Suprapubic skin (tissue), 4 donors: ENCODE measurements at regions not wholly inside any gene's neighbourhood (a gene's known extent, or its start where the extent isn't known, plus 50 kb on each side); places are given as distances from the start of the nearest gene placed in this dataset.

ENCODE experiments used
- DNase-seq, 2 donors: peaks; one replicate each; pipeline ENCODE4 v3.0.0-alpha.2; 2019; ENCODE audit warnings: low spot score in 2 of 2
- H3K27ac ChIP-seq: fragments of 200-600 bp; sonication (generic); one replicate; pipeline ENCODE4 v1.5.1; 2019
- H3K27me3 ChIP-seq: fragments of 200-600 bp; sonication (generic); one replicate; pipeline ENCODE4 v1.5.1; 2019
- H3K36me3 ChIP-seq: fragments of 200-600 bp; sonication (generic); one replicate; pipeline ENCODE4 v1.5.1; 2019
- H3K4me1 ChIP-seq: fragments of 200-600 bp; sonication (generic); one replicate; pipeline ENCODE4 v1.5.1; 2019
- H3K4me3 ChIP-seq: fragments of 200-600 bp; sonication (generic); one replicate; pipeline ENCODE4 v1.5.1; 2019; ENCODE audit warnings: mild to moderate bottlenecking
- H3K9me3 ChIP-seq: fragments of 200-600 bp; sonication (generic); one replicate; pipeline ENCODE4 v1.5.1; 2019
- CTCF ChIP-seq, 2 donors: fragments of 200-600 bp in 1 of 2; fragments of 450-650 bp in 1 of 2; sonication (generic) in 1 of 2; IDR thresholded peaks; one replicate each; pipeline ENCODE4 v1.5.1; 2016 to 2019; ENCODE audit warnings: antibody characterized with exemption in 2 of 2, mild to moderate bottlenecking in 1 of 2, moderate library complexity in 1 of 2
- EP300 ChIP-seq: sonication (generic); formaldehyde crosslinking; IDR thresholded peaks from one replicate; pipeline ENCODE4 v1.6.1; 2017; ENCODE audit warnings: antibody characterized with exemption
- POLR2A ChIP-seq, 2 donors: fragments of 450-650 bp; IDR thresholded peaks; one replicate each; pipeline ENCODE4 v1.6.1; 2017; ENCODE audit warnings: antibody characterized with exemption in 2 of 2, mild to moderate bottlenecking in 2 of 2, moderate library complexity in 2 of 2
- POLR2AphosphoS5 ChIP-seq, 3 donors: sonication (generic); formaldehyde crosslinking; IDR thresholded peaks; one replicate each; pipeline ENCODE4 v1.6.1; 2017; ENCODE audit warnings: antibody characterized with exemption in 3 of 3
- WGBS: methylation state at CpG from one replicate; pipeline ENCODE4 v1.1.5; 2018; 5-methylcytosine and 5-hydroxymethylcytosine counted together

DNA sequence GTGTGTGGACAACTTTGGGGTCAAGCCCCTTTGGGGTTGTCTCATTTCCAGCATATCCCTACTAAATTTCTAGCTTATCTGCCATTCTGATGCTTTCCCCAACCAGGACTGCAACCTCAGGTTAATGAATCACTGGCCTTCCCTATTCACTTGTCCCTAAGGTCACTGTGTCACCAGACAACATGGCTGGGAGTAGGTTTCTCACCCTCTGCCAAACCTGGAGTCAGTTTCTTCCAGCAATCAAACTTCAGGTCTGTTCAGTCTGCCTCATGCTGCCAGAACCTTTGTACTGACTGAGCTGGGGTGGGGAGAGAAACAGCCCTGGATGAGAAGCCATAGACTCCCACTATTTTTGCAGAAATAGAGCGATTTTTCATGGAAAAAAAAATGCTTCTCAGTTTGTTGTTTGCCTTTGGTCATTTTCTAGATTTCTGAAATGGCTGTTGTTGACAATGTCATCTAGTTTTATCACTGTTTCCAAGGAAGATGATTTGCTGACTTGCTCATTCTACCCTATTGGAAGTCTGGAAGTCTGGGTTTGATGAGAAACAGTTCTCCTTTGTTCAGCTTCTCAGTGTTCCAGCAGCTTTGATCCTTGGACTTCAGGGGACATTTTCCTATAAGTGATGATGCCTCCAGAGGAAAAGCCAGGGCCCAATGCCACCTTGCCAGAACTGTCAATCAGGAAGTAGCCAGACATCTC lies 74.8 kb upstream of the IL12A start:
- TF ChIP-seq POLR2AphosphoS5 (IDR thresholded peaks at IDR 0.05) (no peak), POLR2A (IDR thresholded peaks at IDR 0.05) (no peak), CTCF (IDR thresholded peaks at IDR 0.05) (no peak), EP300 (no peak)
- no peak overlapping the region for H3K27ac ChIP-seq
- H3K9me3 ChIP-seq, result no peaks in the 10 kb centered on the region
- no peaks in the 10 kb centered on the region for H3K4me1 ChIP-seq
- no peak overlapping the region for H3K4me3 ChIP-seq
- H3K36me3 ChIP-seq, result no peaks in the 10 kb centered on the region
- WGBS, result 58% methylated on average over 1 of the region's 1 CpG
- H3K27me3 ChIP-seq, result no peaks in the 10 kb centered on the region
- DNase-seq, result no peak

DNA sequence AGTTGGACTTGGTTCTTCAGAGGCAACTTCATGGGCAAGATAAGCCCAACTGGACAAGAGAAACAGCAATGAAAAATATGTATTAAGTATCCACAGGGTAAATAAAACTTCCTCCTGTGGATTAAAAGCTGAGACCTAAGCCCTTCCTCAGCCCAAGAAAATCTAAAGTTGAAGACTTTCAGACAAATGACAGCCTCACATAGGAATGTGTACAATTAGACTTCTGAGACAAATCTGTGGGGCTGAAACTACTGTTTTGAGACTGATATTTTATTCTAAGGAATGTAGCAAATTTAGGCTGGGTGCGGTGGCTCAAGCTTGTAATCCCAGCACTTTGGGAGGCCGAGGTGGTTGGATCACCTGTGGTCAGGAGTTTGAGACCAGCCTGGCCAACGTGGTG lies 74.2 kb upstream of the IL12A start:
- no peaks in the 10 kb centered on the region for H3K9me3 ChIP-seq
- DNase-seq, result no peak
- H3K27me3 ChIP-seq, result no peaks in the 10 kb centered on the region
- no peaks in the 10 kb centered on the region for H3K4me1 ChIP-seq
- H3K4me3 ChIP-seq, result no peak overlapping the region
- H3K27ac ChIP-seq, result no peak overlapping the region
- TF ChIP-seq POLR2A (IDR thresholded peaks at IDR 0.05) (no peak), EP300 (no peak), POLR2AphosphoS5 (IDR thresholded peaks at IDR 0.05) (no peak), CTCF (IDR thresholded peaks at IDR 0.05) (no peak)
- no peaks in the 10 kb centered on the region for H3K36me3 ChIP-seq
- WGBS, result 72% methylated on average over 3 of the region's 3 CpGs

GRCh38 chr3:159916052-159916451 lies 72.6 kb upstream of the IL12A start:
- Histone ChIP-seq H3K4me1 (no peaks in the 10 kb centered on the region), H3K27ac (no peak overlapping the region), H3K4me3 (no peak overlapping the region), H3K27me3 (no peaks in the 10 kb centered on the region), H3K9me3 (no peaks in the 10 kb centered on the region), H3K36me3 (no peaks in the 10 kb centered on the region)
- TF ChIP-seq POLR2A (IDR thresholded peaks at IDR 0.05) (no peak), POLR2AphosphoS5 (IDR thresholded peaks at IDR 0.05) (no peak), EP300 (no peak), CTCF (IDR thresholded peaks at IDR 0.05) (no peak)
- no peak for DNase-seq
- 83% methylated on average over 2 of the region's 2 CpGs for WGBS

DNA sequence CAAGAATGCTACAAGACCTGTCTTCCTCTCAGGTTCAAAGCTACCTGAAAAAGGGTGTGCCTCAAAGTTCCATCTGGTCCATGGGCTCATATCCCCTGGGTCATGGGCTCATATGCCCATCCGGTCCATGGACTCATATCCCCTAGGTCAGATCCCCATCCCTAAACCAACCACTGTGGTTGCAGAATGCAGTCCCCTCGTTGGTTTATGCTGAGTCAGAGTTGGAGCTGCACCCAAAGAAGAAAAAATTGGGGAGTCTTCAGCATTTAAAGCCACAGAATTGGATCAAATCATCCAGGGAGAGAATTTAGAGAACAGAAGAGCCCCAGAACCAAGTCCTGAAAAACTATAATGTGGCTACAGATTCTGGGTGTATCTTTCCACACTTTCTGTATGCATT lies 71.5 kb upstream of the IL12A start:
- TF ChIP-seq EP300, result no peak
- no peak for TF ChIP-seq POLR2A (IDR thresholded peaks at IDR 0.05)
- no peak for TF ChIP-seq POLR2AphosphoS5 (IDR thresholded peaks at IDR 0.05)
- TF ChIP-seq CTCF (IDR thresholded peaks at IDR 0.05), result no peak
- Histone ChIP-seq H3K27me3 (no peaks in the 10 kb centered on the region), H3K4me3 (no peak overlapping the region), H3K27ac (no peak overlapping the region), H3K36me3 (no peaks in the 10 kb centered on the region), H3K9me3 (no peaks in the 10 kb centered on the region), H3K4me1 (no peaks in the 10 kb centered on the region)
- 76% methylated on average over 2 of the region's 2 CpGs for WGBS
- no peak for DNase-seq

DNA sequence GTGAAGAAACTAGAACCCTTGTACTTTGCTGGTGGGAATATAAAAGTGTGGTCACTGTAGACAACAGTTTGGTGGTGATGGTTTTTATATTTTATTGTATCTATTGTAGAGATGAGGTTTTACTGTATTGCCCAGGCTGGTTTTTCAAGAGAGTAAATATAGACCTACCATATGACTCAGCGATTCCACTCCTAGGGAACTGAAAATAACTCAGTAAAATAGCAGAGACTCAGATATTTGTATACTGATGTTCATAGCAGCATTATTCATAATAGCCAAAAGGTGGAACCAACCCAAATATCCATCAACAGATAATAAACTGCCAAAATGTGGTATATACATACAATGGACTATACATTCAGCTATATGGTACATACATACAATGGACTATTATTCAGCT lies 68.8 kb upstream of the IL12A start:
- H3K9me3 ChIP-seq, result no peaks in the 10 kb centered on the region

More for the DNA sequence above, 68.8 kb upstream of the IL12A start:
- Histone ChIP-seq H3K27me3 (no peaks in the 10 kb centered on the region), H3K36me3 (no peaks in the 10 kb centered on the region), H3K27ac (no peak overlapping the region), H3K4me1 (no peaks in the 10 kb centered on the region), H3K4me3 (no peak overlapping the region)
- no peak for DNase-seq
- TF ChIP-seq POLR2AphosphoS5 (IDR thresholded peaks at IDR 0.05) (no peak), CTCF (IDR thresholded peaks at IDR 0.05) (no peak), EP300 (no peak), POLR2A (IDR thresholded peaks at IDR 0.05) (no peak)
- WGBS, result 77% methylated on average over 1 of the region's 1 CpG
